ENCODE measurements at regions not wholly inside any gene's neighbourhood (a gene's known extent, or its start where the extent isn't known, plus 50 kb on each side); places are given as distances from the start of the nearest gene placed in this dataset.

DNA sequence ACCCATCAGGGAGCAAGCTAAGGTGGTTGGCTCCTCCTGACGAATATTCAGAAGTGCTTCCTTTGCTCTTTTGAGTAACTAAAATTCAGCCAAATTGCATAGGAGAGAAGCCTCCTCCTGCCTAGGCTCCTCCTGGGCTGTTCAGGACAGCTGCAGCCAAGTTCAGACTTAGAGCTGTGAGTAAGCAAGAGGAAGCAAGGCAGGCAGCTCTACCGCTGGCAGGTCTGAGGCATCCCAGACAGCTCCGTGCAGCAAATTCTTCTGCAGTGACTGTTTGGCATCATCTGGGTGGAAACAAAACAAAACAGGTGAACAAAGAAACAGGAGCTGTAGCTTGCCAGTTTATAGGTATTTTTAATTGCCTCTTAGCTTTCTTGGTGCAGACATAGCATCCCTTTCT is 421.0 kb downstream of the GADD45G start:
- no peak for TF ChIP-seq ZBTB20 (tag by site-specific recombination; IDR thresholded peaks at IDR 0.05)
- TF ChIP-seq, protein P1, sequence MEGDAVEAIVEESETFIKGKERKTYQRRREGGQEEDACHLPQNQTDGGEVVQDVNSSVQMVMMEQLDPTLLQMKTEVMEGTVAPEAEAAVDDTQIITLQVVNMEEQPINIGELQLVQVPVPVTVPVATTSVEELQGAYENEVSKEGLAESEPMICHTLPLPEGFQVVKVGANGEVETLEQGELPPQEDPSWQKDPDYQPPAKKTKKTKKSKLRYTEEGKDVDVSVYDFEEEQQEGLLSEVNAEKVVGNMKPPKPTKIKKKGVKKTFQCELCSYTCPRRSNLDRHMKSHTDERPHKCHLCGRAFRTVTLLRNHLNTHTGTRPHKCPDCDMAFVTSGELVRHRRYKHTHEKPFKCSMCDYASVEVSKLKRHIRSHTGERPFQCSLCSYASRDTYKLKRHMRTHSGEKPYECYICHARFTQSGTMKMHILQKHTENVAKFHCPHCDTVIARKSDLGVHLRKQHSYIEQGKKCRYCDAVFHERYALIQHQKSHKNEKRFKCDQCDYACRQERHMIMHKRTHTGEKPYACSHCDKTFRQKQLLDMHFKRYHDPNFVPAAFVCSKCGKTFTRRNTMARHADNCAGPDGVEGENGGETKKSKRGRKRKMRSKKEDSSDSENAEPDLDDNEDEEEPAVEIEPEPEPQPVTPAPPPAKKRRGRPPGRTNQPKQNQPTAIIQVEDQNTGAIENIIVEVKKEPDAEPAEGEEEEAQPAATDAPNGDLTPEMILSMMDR (tag by site-specific recombination; IDR thresholded peaks at IDR 0.05), result no peak
- TF ChIP-seq KLF1 (tag by site-specific recombination; IDR thresholded peaks at IDR 0.05), result no peak
